Parathyroid adenoma (tissue), 2 donors: ENCODE measurements at regions not wholly inside any gene's neighbourhood (a gene's known extent, or its start where the extent isn't known, plus 50 kb on each side); places are given as distances from the start of the nearest gene placed in this dataset.
"Not testable (repeated sequence)": the region's sequence is repeated elsewhere in the genome, so short reads cannot be mapped to it uniquely, and the experiment has no call there.

ENCODE experiments used
- H2AFZ ChIP-seq: fragments of 300-600 bp; sonication (generic); one replicate; pipeline ENCODE4 v1.7.0; 2017; ENCODE audit warnings: antibody characterized with exemption, mild to moderate bottlenecking
- H3K27ac ChIP-seq: fragments of 300-600 bp; sonication (generic); one replicate; pipeline ENCODE4 v1.7.0; 2017
- H3K27me3 ChIP-seq: fragments of 300-600 bp; sonication (generic); one replicate; pipeline ENCODE4 v1.7.0; 2017; ENCODE audit warnings: low read length; ENCODE audit not compliant: control insufficient read depth, insufficient read depth
- H3K36me3 ChIP-seq: fragments of 300-600 bp; sonication (generic); one replicate; pipeline ENCODE4 v1.7.0; 2017; ENCODE audit warnings: low read length; ENCODE audit not compliant: control insufficient read depth, insufficient read depth
- H3K4me1 ChIP-seq: fragments of 300-600 bp; sonication (generic); one replicate; pipeline ENCODE4 v1.7.0; 2017; ENCODE audit warnings: control low read depth
- H3K4me2 ChIP-seq: fragments of 300-600 bp; sonication (generic); one replicate; pipeline ENCODE4 v1.7.0; 2017; ENCODE audit warnings: low read length
- H3K4me3 ChIP-seq: fragments of 300-600 bp; sonication (generic); one replicate; pipeline ENCODE4 v1.7.0; 2017; ENCODE audit warnings: low read depth, low read length
- H3K79me2 ChIP-seq: fragments of 300-600 bp; sonication (generic); one replicate; pipeline ENCODE4 v1.7.0; 2017; ENCODE audit warnings: control low read depth
- H3K9ac ChIP-seq: fragments of 300-600 bp; sonication (generic); one replicate; pipeline ENCODE4 v1.7.0; 2017; ENCODE audit warnings: mild to moderate bottlenecking
- H3K9me3 ChIP-seq: fragments of 300-600 bp; sonication (generic); one replicate; pipeline ENCODE4 v1.7.0; 2017; ENCODE audit warnings: low read length; ENCODE audit not compliant: control insufficient read depth
- TF ChIP-seq, protein P1 (sequence below): fragments of 300-600 bp; sonication (generic); IDR thresholded peaks from one replicate; pipeline ENCODE4 v1.7.0; 2017; ENCODE audit warnings: antibody characterized with exemption, mild to moderate bottlenecking
- donor health status: primary hyperparathyroidism.

DNA sequence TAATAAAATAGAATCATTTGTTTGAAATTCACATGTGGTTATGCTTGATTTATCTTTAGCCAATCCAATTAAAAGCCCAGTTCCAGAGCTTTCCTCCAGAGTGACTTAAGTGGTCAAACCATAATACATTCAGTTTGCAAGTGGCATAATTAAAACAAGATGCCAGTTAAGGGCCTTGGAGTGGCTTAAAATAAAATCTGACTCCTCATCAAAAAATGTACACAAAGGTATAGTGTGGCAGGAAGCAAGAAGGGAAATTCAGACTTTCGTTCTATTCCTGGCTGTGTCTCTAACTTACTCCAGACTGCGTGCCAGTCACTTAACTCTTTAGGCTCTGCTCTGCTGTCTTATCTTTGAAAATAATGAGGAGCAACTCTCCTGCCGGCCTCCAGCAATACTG lies 215.9 kb upstream of the PRNP start:
- Histone ChIP-seq H3K4me3 (no peak overlapping the region), H3K9ac (no peak overlapping the region), H3K27ac (no peak overlapping the region), H3K9me3 (no peaks in the 10 kb centered on the region), H3K36me3 (no peaks in the 10 kb centered on the region), H3K27me3 (no peaks in the 10 kb centered on the region), H2AFZ (no peak overlapping the region), H3K4me2 (no peak overlapping the region), H3K79me2 (no peaks in the 10 kb centered on the region), H3K4me1 (no peaks in the 10 kb centered on the region)
- TF ChIP-seq, protein P1, sequence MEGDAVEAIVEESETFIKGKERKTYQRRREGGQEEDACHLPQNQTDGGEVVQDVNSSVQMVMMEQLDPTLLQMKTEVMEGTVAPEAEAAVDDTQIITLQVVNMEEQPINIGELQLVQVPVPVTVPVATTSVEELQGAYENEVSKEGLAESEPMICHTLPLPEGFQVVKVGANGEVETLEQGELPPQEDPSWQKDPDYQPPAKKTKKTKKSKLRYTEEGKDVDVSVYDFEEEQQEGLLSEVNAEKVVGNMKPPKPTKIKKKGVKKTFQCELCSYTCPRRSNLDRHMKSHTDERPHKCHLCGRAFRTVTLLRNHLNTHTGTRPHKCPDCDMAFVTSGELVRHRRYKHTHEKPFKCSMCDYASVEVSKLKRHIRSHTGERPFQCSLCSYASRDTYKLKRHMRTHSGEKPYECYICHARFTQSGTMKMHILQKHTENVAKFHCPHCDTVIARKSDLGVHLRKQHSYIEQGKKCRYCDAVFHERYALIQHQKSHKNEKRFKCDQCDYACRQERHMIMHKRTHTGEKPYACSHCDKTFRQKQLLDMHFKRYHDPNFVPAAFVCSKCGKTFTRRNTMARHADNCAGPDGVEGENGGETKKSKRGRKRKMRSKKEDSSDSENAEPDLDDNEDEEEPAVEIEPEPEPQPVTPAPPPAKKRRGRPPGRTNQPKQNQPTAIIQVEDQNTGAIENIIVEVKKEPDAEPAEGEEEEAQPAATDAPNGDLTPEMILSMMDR: no peak

DNA sequence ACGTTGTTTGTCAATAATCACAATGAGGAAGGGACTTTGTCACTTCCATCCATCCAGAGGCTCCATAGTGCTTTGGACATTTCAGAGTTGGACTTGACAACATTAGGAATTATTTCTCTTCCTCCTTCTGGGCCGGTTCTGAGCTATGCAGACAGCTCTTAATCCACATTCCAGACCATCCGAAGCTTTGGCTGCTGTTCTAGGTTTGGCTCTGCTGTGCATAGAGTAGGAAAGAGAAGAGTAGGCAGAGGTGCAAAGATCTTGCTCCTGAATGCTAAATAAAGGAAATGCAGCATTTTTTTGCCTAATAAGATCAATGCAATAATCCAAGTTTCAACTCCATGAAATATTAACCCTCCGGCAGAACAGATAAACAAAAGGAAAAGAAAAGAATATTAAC lies 216.3 kb upstream of the PRNP start:
- H2AFZ ChIP-seq: no peak overlapping the region
- H3K4me3 ChIP-seq: no peak overlapping the region
- no peaks in the 10 kb centered on the region for H3K4me1 ChIP-seq
- H3K27ac ChIP-seq: no peak overlapping the region
- TF ChIP-seq, protein P1: no peak
- no peaks in the 10 kb centered on the region for H3K36me3 ChIP-seq
- no peak overlapping the region for H3K4me2 ChIP-seq
- H3K9ac ChIP-seq: no peak overlapping the region
- H3K79me2 ChIP-seq: no peaks in the 10 kb centered on the region
- no peaks in the 10 kb centered on the region for H3K9me3 ChIP-seq
- no peaks in the 10 kb centered on the region for H3K27me3 ChIP-seq

DNA sequence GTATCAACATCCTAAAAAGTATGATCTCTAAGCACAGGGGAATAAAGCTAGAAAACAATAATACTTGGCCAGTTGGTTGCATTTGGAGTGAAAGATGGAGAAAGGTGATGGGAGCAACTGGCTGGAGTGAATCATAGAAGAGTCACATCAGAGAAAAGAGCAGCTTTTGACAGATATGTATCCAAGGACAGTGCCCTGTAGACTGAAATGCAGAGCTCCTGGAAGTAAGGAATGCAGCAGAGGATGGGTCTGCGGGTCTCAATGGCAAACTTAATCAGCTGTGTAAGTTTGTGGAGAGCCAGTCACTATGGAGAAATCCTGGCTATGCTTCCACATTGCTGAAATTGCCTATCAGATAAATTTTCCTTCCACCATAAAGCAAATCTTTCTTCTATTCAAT lies 218.1 kb upstream of the PRNP start:
- Histone ChIP-seq H3K9me3 (no peaks in the 10 kb centered on the region), H3K27me3 (no peaks in the 10 kb centered on the region), H2AFZ (no peak overlapping the region), H3K79me2 (no peaks in the 10 kb centered on the region), H3K9ac (no peak overlapping the region), H3K4me2 (no peak overlapping the region), H3K4me3 (no peak overlapping the region), H3K27ac (no peak overlapping the region), H3K36me3 (no peaks in the 10 kb centered on the region), H3K4me1 (no peaks in the 10 kb centered on the region)
- TF ChIP-seq, protein P1: no peak

DNA sequence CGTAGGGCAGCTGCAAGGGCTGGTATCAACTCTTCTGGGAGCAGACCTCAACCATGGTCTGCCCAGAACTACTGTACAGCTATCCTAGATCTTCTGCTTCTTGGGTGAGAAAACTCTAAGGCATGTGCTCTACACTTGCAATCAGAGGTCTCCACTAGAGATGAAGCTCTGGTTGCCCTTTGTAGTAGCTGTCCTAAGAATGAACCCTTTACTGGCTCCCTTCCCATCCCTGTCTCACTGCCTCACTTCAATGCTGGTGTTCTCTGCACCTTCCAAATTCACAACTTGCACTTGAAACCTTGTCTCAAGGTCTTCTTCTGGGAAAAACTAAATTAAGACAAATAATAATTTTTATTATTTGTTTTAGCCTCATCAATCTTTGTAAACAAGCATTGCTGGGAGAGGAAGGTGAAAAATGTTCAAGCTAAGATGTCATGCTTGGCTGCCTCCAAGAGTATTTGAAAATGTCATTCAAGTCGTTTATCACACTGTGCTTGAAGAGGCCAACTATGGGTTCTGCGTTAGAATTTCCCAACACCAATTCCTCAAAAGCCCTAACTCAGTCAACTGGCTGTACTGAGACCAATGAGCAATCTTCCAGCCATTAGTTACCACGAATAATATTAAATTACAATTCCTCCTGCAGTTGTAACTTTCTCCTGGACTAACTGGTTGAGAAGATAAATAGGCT lies 216.9 kb upstream of the ADRA1D start:
- Histone ChIP-seq H3K4me2 (no peak overlapping the region), H3K9ac (no peak overlapping the region), H3K36me3 (no peaks in the 10 kb centered on the region), H3K79me2 (no peaks in the 10 kb centered on the region), H3K9me3 (no peaks in the 10 kb centered on the region), H3K4me3 (no peak overlapping the region), H3K27me3 (no peaks in the 10 kb centered on the region), H3K4me1 (no peaks in the 10 kb centered on the region), H3K27ac (no peak overlapping the region), H2AFZ (no peak overlapping the region)
- TF ChIP-seq, protein P1: no peak

DNA sequence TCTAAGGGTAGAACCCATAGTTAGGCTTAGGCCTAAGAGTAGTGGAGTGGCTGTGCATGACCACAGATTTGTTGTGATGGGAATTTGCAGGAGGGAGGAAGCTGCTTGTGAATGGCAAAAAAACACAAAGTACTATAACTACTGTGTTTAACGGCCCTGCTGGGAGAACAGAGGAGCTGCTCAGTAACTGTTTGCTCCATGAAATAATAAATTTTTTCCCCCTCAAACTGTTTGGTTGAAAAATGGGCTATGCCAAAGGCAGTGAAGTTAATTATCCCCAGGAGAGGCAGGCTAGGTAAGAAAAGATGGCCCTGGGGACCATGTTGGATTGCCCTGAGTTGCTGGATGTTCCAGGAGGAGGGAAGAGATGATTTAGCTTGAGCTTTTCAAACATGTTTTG lies 216.1 kb upstream of the ADRA1D start:
- no peak overlapping the region for H3K4me3 ChIP-seq
- no peaks in the 10 kb centered on the region for H3K27me3 ChIP-seq
- no peak overlapping the region for H3K9ac ChIP-seq
- H3K36me3 ChIP-seq: no peaks in the 10 kb centered on the region
- TF ChIP-seq, protein P1: no peak
- no peaks in the 10 kb centered on the region for H3K4me1 ChIP-seq
- H2AFZ ChIP-seq: no peak overlapping the region
- no peaks in the 10 kb centered on the region for H3K79me2 ChIP-seq
- no peak overlapping the region for H3K4me2 ChIP-seq
- no peaks in the 10 kb centered on the region for H3K9me3 ChIP-seq
- H3K27ac ChIP-seq: no peak overlapping the region

DNA sequence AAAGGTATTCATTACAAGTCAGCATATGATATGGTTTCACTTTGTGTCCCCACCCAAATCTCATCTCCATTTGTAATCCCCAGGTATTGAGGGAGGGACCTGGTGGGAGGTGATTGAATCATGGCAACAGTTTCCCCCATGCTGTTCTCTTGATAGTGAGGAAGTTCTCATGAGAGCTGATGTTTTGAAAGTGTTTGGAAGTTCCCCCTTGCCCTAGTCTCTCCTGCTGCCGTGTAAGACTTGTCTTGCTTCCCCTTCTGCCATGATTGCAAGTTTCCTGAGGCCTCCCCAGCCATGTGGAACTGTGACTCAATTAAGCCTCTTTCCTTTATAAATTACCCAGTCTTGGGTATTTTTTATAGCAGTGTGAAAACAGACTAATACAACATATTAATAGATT lies 213.7 kb upstream of the ADRA1D start:
- H3K36me3 ChIP-seq, H3K9me3 ChIP-seq, H3K4me1 ChIP-seq, H3K9ac ChIP-seq, H3K4me2 ChIP-seq, H3K4me3 ChIP-seq, H3K79me2 ChIP-seq, H3K27ac ChIP-seq, H3K27me3 ChIP-seq, H2AFZ ChIP-seq: not testable (repeated sequence)
